Loucy (cell line): ENCODE measurements at regions not wholly inside any gene's neighbourhood (a gene's known extent, or its start where the extent isn't known, plus 50 kb on each side); places are given as distances from the start of the nearest gene placed in this dataset.

Experiments used
- EZH2phosphoT487 ChIP-seq: fragments of 200-600 bp; IDR thresholded peaks from 2 replicates; pipeline ENCODE4 v1.6.1; 2018; ENCODE audit warnings: antibody characterized with exemption, mild to moderate bottlenecking, moderate library complexity, borderline replicate concordance
- TF ChIP-seq, protein P1 (sequence below): fragments of 200-600 bp; sonication (generic); conservative IDR thresholded peaks from 2 replicates; pipeline ENCODE4 v1.5.1; 2014; ENCODE audit warnings: mild to moderate bottlenecking, antibody characterized with exemption, low read length

DNA sequence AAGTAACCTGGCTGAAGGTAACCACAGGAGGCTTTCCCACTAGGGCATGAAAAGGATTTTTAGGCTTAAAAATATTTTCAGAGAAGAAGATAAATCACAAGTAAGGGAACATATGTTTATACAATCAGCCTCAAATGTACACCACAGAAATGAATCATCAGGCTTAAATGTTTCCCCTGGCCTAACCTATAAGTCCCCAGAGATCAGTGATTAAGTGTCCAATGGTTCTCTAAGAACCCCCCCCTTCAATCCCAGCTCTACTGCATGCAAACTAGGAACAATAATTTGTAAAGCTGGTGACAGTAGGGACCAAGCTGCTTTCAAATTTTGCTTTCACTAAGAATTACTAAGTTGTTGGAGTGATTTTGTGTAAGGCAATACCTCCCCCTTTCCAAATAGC is 431.6 kb upstream of the LMCD1 start:
- TF ChIP-seq, protein P1, sequence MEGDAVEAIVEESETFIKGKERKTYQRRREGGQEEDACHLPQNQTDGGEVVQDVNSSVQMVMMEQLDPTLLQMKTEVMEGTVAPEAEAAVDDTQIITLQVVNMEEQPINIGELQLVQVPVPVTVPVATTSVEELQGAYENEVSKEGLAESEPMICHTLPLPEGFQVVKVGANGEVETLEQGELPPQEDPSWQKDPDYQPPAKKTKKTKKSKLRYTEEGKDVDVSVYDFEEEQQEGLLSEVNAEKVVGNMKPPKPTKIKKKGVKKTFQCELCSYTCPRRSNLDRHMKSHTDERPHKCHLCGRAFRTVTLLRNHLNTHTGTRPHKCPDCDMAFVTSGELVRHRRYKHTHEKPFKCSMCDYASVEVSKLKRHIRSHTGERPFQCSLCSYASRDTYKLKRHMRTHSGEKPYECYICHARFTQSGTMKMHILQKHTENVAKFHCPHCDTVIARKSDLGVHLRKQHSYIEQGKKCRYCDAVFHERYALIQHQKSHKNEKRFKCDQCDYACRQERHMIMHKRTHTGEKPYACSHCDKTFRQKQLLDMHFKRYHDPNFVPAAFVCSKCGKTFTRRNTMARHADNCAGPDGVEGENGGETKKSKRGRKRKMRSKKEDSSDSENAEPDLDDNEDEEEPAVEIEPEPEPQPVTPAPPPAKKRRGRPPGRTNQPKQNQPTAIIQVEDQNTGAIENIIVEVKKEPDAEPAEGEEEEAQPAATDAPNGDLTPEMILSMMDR, result no peak
- no peak for TF ChIP-seq EZH2phosphoT487
